Heart right ventricle (tissue), 16 donors: ENCODE measurements at regions not wholly inside any gene's neighbourhood (a gene's known extent, or its start where the extent isn't known, plus 50 kb on each side); places are given as distances from the start of the nearest gene placed in this dataset.

Source experiments
- ATAC-seq, 8 donors: fragments of 200-7000 bp; cut with Tn5 transposase; one replicate each; pipeline ENCODE4 v1.9.1; 2020; ENCODE audit warnings: mild to moderate bottlenecking in 8 of 8, moderate library complexity in 8 of 8, moderate number of reproducible peaks in 1 of 8
- DNase-seq, 2 donors: peaks; one replicate each; pipeline ENCODE4 v3.0.0-alpha.2; 2020
- H3K27ac ChIP-seq, 10 donors: fragments of 200-600 bp; sonication (generic) in 2 of 10; one replicate each; pipeline versions ENCODE4 v1.5.0 to v1.8.0; 2020 to 2022; ENCODE audit warnings: mild to moderate bottlenecking in 3 of 10
- H3K27me3 ChIP-seq, 7 donors: fragments of 200-600 bp; one replicate each; pipeline ENCODE4 v1.8.0; 2021 to 2022; ENCODE audit warnings: mild to moderate bottlenecking in 2 of 7
- H3K36me3 ChIP-seq, 9 donors: fragments of 200-600 bp; sonication (generic) in 1 of 9; one replicate each; pipeline versions ENCODE4 v1.5.0 to v1.8.0; 2020 to 2022; ENCODE audit warnings: mild to moderate bottlenecking in 2 of 9
- H3K4me1 ChIP-seq, 9 donors: fragments of 200-600 bp; sonication (generic) in 1 of 9; one replicate each; pipeline versions ENCODE4 v1.5.0 to v1.8.0; 2020 to 2022; ENCODE audit warnings: mild to moderate bottlenecking in 4 of 9
- H3K4me3 ChIP-seq, 10 donors: fragments of 200-600 bp; sonication (generic) in 2 of 10; one replicate each; pipeline versions ENCODE4 v1.5.0 to v1.8.0; 2020 to 2022; ENCODE audit warnings: mild to moderate bottlenecking in 7 of 10, moderate library complexity in 2 of 10
- H3K9me3 ChIP-seq, 11 donors: fragments of 200-600 bp in 10 of 11; sonication (generic) in 2 of 11; one replicate each; pipeline versions ENCODE4 v1.5.0 to v1.8.0; 2013 to 2022; ENCODE audit warnings: mild to moderate bottlenecking in 2 of 11, control low read depth in 1 of 11, moderate library complexity in 1 of 11
- WGBS, 2 donors: extraction: QIAGEN DNeasy Blood & Tissue Kit; methylation state at CpG; one replicate each; pipeline ENCODE4 v1.1.7; 2013; ENCODE audit warnings: inconsistent platforms in 1 of 2; 5-methylcytosine and 5-hydroxymethylcytosine counted together
- intact Hi-C, 10 donors: fragments of 100-400 bp; cut with DNase I; formaldehyde crosslinking; loops; one replicate each; pipeline versions ENCODE4 v1.11.1 to v1.14.2; 2022
- TF ChIP-seq, protein P1 (sequence below), 9 donors: fragments of 200-600 bp; sonication (generic) in 2 of 9; IDR thresholded peaks; one replicate each; pipeline versions ENCODE4 v1.5.0 to v1.8.0; 2021 to 2022; ENCODE audit warnings: antibody characterized with exemption in 9 of 9, mild to moderate bottlenecking in 5 of 9, moderate library complexity in 1 of 9
- donor health status: Arrhythmogenic right ventricular cardiomyopathy.
- donor health status: ischemic (EF 13 %, LVEDD 7.1; RV severe dilation, severe dysfunction).
- donor health status: healthy with polysubstance abuse.
- donor health status: DM: no; HTN: yes; CAD: no.
- donor health status: DM: no; HTN: no; CAD: no.
- donor health status: ischemic (EF 25% LVEDD 6.9; RV normal size, moderate dysfunction).
- donor health status: ischemic (EF 25% LVEDD 5.7; RV mildly dilated, moderate dysfunction).
- donor health status: healthy.
- donor health status: DM: yes; HTN: yes; CAD: no.
- donor health status: Ischemic cardiomyopathy.
- donor health status: ischemic (EF 35%, LVEDD 5.7; RV mildly dilated, moderate dysfunction).
- donor health status: nonischemic (EF 11% LVEDD 7.7; RV severe dilation, severe dysfunction).
- donor health status: DM: yes; HTN: yes; CAD: no.
- donor health status: PGD.
- donor health status: ischemic (EF 29% LVEDD 5.4; RV normal size, mild dysfunction).
- donor health status: nonischemic (EF 23%, LVEDD 6.1; RV moderate dilation, normal function).

DNA sequence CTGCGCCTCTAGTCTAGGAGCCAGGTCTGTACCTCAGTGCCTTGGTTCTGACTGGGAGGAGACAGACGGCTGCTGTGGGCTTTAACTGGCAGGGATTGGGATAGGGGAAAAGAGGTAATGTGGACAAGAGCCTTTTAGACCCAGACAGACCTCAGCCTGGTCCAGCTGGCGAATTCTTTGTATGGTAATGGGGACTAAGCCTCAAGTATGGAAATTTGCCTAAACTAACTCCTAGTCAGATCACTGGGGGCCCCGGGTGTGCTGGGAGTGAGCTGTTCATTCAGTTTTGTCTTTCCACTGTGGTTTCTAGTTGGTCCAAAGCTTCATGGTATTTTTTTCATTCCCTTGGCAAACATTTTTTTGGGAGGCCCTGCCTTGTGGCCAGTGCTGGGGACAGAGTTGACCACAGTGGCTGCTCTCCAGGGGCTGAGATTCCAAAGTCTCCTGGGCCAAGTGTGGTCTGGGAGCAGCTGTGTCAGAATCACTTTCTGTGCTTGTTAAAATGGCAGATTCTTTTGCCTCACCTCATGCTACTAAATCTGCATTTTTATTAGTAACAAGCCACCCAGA, 261.4 kb upstream of the C2CD4B start:
- intact Hi-C loops, result loop anchor here in 1 of 10 donors (10.0 kb wide), 1 partner anchor 62 kb away; no protein-coding TSS in a partner anchor
- Histone ChIP-seq H3K4me3 (no peak overlapping the region), H3K27ac (no peak overlapping the region), H3K36me3 (peaks cover 0 to 3% (median 0%) of the 10 kb centered on the region in 9 donors), H3K9me3 (no peaks in the 10 kb centered on the region), H3K4me1 (peaks cover 3 to 40% (median 21%) of the 10 kb centered on the region in 9 donors), H3K27me3 (no peaks in the 10 kb centered on the region)
- no peak for ATAC-seq
- 83 to 87% methylated on average over 4 of the region's 4 CpGs for WGBS, 2 donors
- no peak for DNase-seq
- TF ChIP-seq, protein P1, sequence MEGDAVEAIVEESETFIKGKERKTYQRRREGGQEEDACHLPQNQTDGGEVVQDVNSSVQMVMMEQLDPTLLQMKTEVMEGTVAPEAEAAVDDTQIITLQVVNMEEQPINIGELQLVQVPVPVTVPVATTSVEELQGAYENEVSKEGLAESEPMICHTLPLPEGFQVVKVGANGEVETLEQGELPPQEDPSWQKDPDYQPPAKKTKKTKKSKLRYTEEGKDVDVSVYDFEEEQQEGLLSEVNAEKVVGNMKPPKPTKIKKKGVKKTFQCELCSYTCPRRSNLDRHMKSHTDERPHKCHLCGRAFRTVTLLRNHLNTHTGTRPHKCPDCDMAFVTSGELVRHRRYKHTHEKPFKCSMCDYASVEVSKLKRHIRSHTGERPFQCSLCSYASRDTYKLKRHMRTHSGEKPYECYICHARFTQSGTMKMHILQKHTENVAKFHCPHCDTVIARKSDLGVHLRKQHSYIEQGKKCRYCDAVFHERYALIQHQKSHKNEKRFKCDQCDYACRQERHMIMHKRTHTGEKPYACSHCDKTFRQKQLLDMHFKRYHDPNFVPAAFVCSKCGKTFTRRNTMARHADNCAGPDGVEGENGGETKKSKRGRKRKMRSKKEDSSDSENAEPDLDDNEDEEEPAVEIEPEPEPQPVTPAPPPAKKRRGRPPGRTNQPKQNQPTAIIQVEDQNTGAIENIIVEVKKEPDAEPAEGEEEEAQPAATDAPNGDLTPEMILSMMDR (IDR thresholded peaks at IDR 0.05), result no peak

GRCh38 chr15:62428259-62428658, 263.2 kb upstream of the C2CD4B start:
- 93 to 96% methylated on average over 8 of the region's 8 CpGs for WGBS, 2 donors
- peaks cover 0 to 3% (median 0%) of the 10 kb centered on the region in 9 donors for H3K36me3 ChIP-seq
- TF ChIP-seq, protein P1 (IDR thresholded peaks at IDR 0.05), result no peak
- DNase-seq (no peak), ATAC-seq (no peak)
- intact Hi-C loops, result loop anchor here in 1 of 10 donors (10.0 kb wide), 1 partner anchor 63 kb away; no protein-coding TSS in a partner anchor
- no peaks in the 10 kb centered on the region for H3K9me3 ChIP-seq
- peaks cover 3 to 56% (median 28%) of the 10 kb centered on the region in 9 donors for H3K4me1 ChIP-seq
- H3K4me3 ChIP-seq, result no peak overlapping the region
- no peaks in the 10 kb centered on the region for H3K27me3 ChIP-seq
- no peak overlapping the region for H3K27ac ChIP-seq

GRCh38 chr15:62428851-62429598, 263.9 kb upstream of the C2CD4B start:
- no peak for DNase-seq
- intact Hi-C loops, result loop anchor here in 1 of 10 donors (10.0 kb wide), 1 partner anchor 64 kb away; no protein-coding TSS in a partner anchor
- TF ChIP-seq, protein P1 (IDR thresholded peaks at IDR 0.05), result no peak
- Histone ChIP-seq H3K4me3 (no peak overlapping the region), H3K4me1 (peaks cover 3 to 56% (median 28%) of the 10 kb centered on the region in 9 donors), H3K27me3 (no peaks in the 10 kb centered on the region), H3K9me3 (no peaks in the 10 kb centered on the region), H3K27ac (no peak overlapping the region), H3K36me3 (peaks cover 0 to 3% (median 0%) of the 10 kb centered on the region in 9 donors)
- 57 to 70% methylated on average over 13 to 14 of the region's 14 CpGs for WGBS, 2 donors
- ATAC-seq, result peak in 1 of 8 donors; percentile 25

DNA sequence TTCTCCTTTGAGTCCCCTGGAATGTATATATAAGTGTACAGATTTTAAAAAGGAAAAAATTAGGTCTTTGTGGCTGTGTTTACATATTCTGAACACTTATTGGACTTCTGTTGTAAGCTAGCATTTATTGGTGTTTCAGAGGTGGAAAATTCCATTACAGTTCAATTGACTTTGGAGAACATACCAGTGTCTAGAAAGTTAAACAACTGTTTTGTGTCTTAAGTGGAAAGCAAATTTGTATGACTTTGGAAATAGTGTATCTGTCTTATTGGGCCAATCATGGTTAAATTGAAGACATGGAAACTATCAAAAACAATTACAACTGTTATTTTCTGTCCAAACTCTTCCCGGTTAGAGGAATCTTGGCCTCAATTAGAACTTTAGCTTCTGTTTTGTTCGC, 265.0 kb upstream of the C2CD4B start:
- 79 to 83% methylated on average over 2 of the region's 2 CpGs for WGBS, 2 donors
- Histone ChIP-seq H3K9me3 (no peaks in the 10 kb centered on the region), H3K36me3 (peaks cover 0 to 2% (median 0%) of the 10 kb centered on the region in 9 donors), H3K4me3 (no peak overlapping the region), H3K27me3 (no peaks in the 10 kb centered on the region), H3K27ac (no peak overlapping the region), H3K4me1 (peaks cover 3 to 56% (median 28%) of the 10 kb centered on the region in 9 donors)
- no peak for DNase-seq
- intact Hi-C loops, result loop anchor here in 1 of 10 donors (5.0 kb wide), 1 partner anchor 33 kb away; no protein-coding TSS in a partner anchor
- TF ChIP-seq, protein P1 (IDR thresholded peaks at IDR 0.05), result no peak
- no peak for ATAC-seq
